Heart left ventricle (tissue), 13 donors: ENCODE measurements at regions not wholly inside any gene's neighbourhood (a gene's known extent, or its start where the extent isn't known, plus 50 kb on each side); places are given as distances from the start of the nearest gene placed in this dataset.

Source experiments
- POLR2A ChIP-seq, 2 donors: fragments of 450-650 bp; IDR thresholded peaks; one replicate each; pipeline ENCODE4 v1.6.1; 2017; ENCODE audit warnings: antibody characterized with exemption in 2 of 2, mild to moderate bottlenecking in 2 of 2, moderate library complexity in 2 of 2
- TF ChIP-seq, protein P1 (sequence below), 12 donors: fragments of 200-600 bp; sonication (generic) in 4 of 12; IDR thresholded peaks; one replicate each; pipeline versions ENCODE4 v1.5.0 to v1.8.0; 2018 to 2022; ENCODE audit warnings: antibody characterized with exemption in 12 of 12, mild to moderate bottlenecking in 5 of 12
- donor health status: ischemic (EF 13 %, LVEDD 7.1; RV severe dilation, severe dysfunction).
- donor health status: DM: no; HTN: yes; CAD: no.
- donor health status: DM: no; HTN: no; CAD: no.
- donor health status: ischemic (EF 25% LVEDD 6.9; RV normal size, moderate dysfunction).
- donor health status: ischemic (EF 25% LVEDD 5.7; RV mildly dilated, moderate dysfunction).
- donor health status: ischemic (EF 35%, LVEDD 5.7; RV mildly dilated, moderate dysfunction).
- donor health status: nonischemic (EF 11% LVEDD 7.7; RV severe dilation, severe dysfunction).
- donor health status: DM: yes; HTN: yes; CAD: no.
- donor health status: PGD.
- donor health status: ischemic (EF 29% LVEDD 5.4; RV normal size, mild dysfunction).
- donor health status: nonischemic (EF 23%, LVEDD 6.1; RV moderate dilation, normal function).

- TF ChIP-seq, protein P1, sequence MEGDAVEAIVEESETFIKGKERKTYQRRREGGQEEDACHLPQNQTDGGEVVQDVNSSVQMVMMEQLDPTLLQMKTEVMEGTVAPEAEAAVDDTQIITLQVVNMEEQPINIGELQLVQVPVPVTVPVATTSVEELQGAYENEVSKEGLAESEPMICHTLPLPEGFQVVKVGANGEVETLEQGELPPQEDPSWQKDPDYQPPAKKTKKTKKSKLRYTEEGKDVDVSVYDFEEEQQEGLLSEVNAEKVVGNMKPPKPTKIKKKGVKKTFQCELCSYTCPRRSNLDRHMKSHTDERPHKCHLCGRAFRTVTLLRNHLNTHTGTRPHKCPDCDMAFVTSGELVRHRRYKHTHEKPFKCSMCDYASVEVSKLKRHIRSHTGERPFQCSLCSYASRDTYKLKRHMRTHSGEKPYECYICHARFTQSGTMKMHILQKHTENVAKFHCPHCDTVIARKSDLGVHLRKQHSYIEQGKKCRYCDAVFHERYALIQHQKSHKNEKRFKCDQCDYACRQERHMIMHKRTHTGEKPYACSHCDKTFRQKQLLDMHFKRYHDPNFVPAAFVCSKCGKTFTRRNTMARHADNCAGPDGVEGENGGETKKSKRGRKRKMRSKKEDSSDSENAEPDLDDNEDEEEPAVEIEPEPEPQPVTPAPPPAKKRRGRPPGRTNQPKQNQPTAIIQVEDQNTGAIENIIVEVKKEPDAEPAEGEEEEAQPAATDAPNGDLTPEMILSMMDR (IDR thresholded peaks at IDR 0.05), result no peak
- TF ChIP-seq POLR2A (IDR thresholded peaks at IDR 0.05), result no peak
Measured at GRCh38 chr11:69920345-69921127, 101.3 kb upstream of the FGF3 start.
